ENCODE measurements at regions not wholly inside any gene's neighbourhood (a gene's known extent, or its start where the extent isn't known, plus 50 kb on each side); places are given as distances from the start of the nearest gene placed in this dataset.

DNA sequence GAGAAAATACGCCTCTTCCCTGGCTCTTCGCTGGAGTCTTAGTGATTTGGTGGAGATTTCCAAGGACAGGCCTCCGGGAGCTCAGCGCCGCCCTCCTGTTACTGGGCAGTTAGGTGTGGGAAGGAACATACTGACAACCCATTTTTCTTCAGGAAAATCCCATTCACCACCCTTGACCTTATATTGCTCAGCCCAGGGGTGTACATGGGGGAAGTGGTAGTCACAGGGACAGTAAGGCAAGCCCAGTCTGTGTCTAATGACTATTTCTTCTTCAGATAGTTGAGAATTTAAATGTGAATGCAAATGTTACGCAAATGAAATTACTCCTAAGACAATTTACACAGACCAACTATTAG lies 119.4 kb downstream of the UQCRFS1 start:
- no peak for FAIRE-seq
- H3K9me3 ChIP-seq: peaks cover 19% of the 10 kb centered on the region; the same call in 2 of the 3 replicates
- no peak overlapping the region for H3K4me2 ChIP-seq
- no peak overlapping the region for H3K4me3 ChIP-seq
- ChIA-PET CTCF (interaction anchor here (1.3 kb wide), 1 partner anchor 327 kb away, joined by 3 read pairs; no protein-coding TSS in a partner anchor), POLR2A (no interaction called here)
- 77% methylated on average over 6 of the region's 6 CpGs for WGBS (ENCODE audit: missing lambda C conversion rate)
- no peak for DNase-seq (ENCODE audit: low read depth in 1 of 2, low spot score in 1 of 2)
- TF ChIP-seq HOXB5 (CRISPR knock-in tag; IDR thresholded peaks at IDR 0.05): no peak
- TF ChIP-seq EP300 (IDR thresholded peaks at IDR 0.05): no peak
- TF ChIP-seq JUN (IDR thresholded peaks at IDR 0.05): no peak
- TF ChIP-seq, protein P1, sequence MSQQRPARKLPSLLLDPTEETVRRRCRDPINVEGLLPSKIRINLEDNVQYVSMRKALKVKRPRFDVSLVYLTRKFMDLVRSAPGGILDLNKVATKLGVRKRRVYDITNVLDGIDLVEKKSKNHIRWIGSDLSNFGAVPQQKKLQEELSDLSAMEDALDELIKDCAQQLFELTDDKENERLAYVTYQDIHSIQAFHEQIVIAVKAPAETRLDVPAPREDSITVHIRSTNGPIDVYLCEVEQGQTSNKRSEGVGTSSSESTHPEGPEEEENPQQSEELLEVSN (IDR thresholded peaks at IDR 0.05; ENCODE audit: borderline replicate concordance, low read depth): no peak
- TF ChIP-seq, protein P2, sequence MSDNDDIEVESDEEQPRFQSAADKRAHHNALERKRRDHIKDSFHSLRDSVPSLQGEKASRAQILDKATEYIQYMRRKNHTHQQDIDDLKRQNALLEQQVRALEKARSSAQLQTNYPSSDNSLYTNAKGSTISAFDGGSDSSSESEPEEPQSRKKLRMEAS (IDR thresholded peaks at IDR 0.05): no peak
- TF ChIP-seq, protein P3, sequence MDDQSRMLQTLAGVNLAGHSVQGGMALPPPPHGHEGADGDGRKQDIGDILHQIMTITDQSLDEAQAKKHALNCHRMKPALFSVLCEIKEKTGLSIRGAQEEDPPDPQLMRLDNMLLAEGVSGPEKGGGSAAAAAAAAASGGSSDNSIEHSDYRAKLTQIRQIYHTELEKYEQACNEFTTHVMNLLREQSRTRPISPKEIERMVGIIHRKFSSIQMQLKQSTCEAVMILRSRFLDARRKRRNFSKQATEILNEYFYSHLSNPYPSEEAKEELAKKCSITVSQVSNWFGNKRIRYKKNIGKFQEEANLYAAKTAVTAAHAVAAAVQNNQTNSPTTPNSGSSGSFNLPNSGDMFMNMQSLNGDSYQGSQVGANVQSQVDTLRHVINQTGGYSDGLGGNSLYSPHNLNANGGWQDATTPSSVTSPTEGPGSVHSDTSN (IDR thresholded peaks at IDR 0.05): no peak
- TF ChIP-seq ESRRA (IDR thresholded peaks at IDR 0.05; ENCODE audit: borderline replicate concordance, low read length): no peak
- TF ChIP-seq EHMT2 (IDR thresholded peaks at IDR 0.05; ENCODE audit: low read depth): no peak
- no peak for TF ChIP-seq HOXB13 (CRISPR knock-in tag; IDR thresholded peaks at IDR 0.05; ENCODE audit: low read depth)
- no peak for TF ChIP-seq POLR2A (IDR thresholded peaks at IDR 0.05; ENCODE audit: low read length)
- TF ChIP-seq FOSL2 (IDR thresholded peaks at IDR 0.05): no peak
- no peak for TF ChIP-seq FOSL2 (CRISPR knock-in tag; IDR thresholded peaks at IDR 0.05)
- TF ChIP-seq CEBPB (IDR thresholded peaks at IDR 0.05): no peak
- no peak for TF ChIP-seq MYC (IDR thresholded peaks at IDR 0.05; ENCODE audit: borderline replicate concordance, low read length)
- no peak for TF ChIP-seq KDM1A (IDR thresholded peaks at IDR 0.05; ENCODE audit: low read depth)
- no peak for TF ChIP-seq TP53 (CRISPR knock-in tag; IDR thresholded peaks at IDR 0.05)
- TF ChIP-seq TFCP2L1 (CRISPR knock-in tag; IDR thresholded peaks at IDR 0.05): no peak
- no peak for TF ChIP-seq RARB (CRISPR knock-in tag; IDR thresholded peaks at IDR 0.05)
- TF ChIP-seq ATOH8 (CRISPR knock-in tag; IDR thresholded peaks at IDR 0.05; ENCODE audit: low read depth): no peak
- no peak overlapping the region for H3K27ac ChIP-seq
- ATAC-seq: no peak
- no peaks in the 10 kb centered on the region for H3K4me1 ChIP-seq

GRCh38 chr19:29092712-29093552 lies 120.0 kb downstream of the UQCRFS1 start:
- Histone ChIP-seq H3K4me3 (no peak overlapping the region), H3K4me2 (no peak overlapping the region), H3K4me1 (no peaks in the 10 kb centered on the region), H3K27ac (no peak overlapping the region), H3K9me3 (peaks cover 15% of the 10 kb centered on the region; the same call in 2 of the 3 replicates)
- ChIA-PET POLR2A (no interaction called here), CTCF (interaction anchor here (1.3 to 2.0 kb wide), 3 partner anchors 15 to 326 kb away, joined by 3 to 7 read pairs (median 6); no protein-coding TSS in a partner anchor)
- WGBS (ENCODE audit: missing lambda C conversion rate): 59% methylated on average over 41 of the region's 41 CpGs
- ATAC-seq: peak in 1 of 2 experiments; percentile 50; a peak in 1 of 6 replicates
- DNase-seq (ENCODE audit: low read depth in 1 of 2, low spot score in 1 of 2): no peak
- TF ChIP-seq ATOH8 (CRISPR knock-in tag; IDR thresholded peaks at IDR 0.05; ENCODE audit: low read depth) (no peak), EHF (CRISPR knock-in tag; IDR thresholded peaks at IDR 0.05) (no peak), RAD21 (conservative IDR thresholded peaks at IDR 0.05 in 1 of 2, IDR thresholded peaks at IDR 0.05 in 1 of 2) (no peak), EHMT2 (IDR thresholded peaks at IDR 0.05; ENCODE audit: low read depth) (no peak), ZNF302 (CRISPR knock-in tag; IDR thresholded peaks at IDR 0.05) (no peak), RCOR1 (IDR thresholded peaks at IDR 0.05; ENCODE audit: low read depth, low read length) (no peak), ESRRA (IDR thresholded peaks at IDR 0.05; ENCODE audit: borderline replicate concordance, low read length) (no peak), PHF8 (IDR thresholded peaks at IDR 0.05; ENCODE audit: borderline replicate concordance, low read depth) (no peak), RNF2 (IDR thresholded peaks at IDR 0.05; ENCODE audit: borderline replicate concordance, low read depth) (no peak)
- FAIRE-seq: no peak

All from A549 (cell line).